ENCODE measurements at regions not wholly inside any gene's neighbourhood (a gene's known extent, or its start where the extent isn't known, plus 50 kb on each side); places are given as distances from the start of the nearest gene placed in this dataset.

GRCh38 chr9:102106439-102106838 lies 368.0 kb upstream of the GRIN3A start:
- no peak for TF ChIP-seq POLR2AphosphoS5 (IDR thresholded peaks at IDR 0.05)
- no peak for TF ChIP-seq EP300 (IDR thresholded peaks at IDR 0.05)
- TF ChIP-seq POLR2A (IDR thresholded peaks at IDR 0.05; ENCODE audit: low read depth): no peak

All from esophagus muscularis mucosa (tissue), 3 donors.